ENCODE measurements at regions not wholly inside any gene's neighbourhood (a gene's known extent, or its start where the extent isn't known, plus 50 kb on each side); places are given as distances from the start of the nearest gene placed in this dataset.
"Not testable (repeated sequence)": the region's sequence is repeated elsewhere in the genome, so short reads cannot be mapped to it uniquely, and the experiment has no call there.

DNA sequence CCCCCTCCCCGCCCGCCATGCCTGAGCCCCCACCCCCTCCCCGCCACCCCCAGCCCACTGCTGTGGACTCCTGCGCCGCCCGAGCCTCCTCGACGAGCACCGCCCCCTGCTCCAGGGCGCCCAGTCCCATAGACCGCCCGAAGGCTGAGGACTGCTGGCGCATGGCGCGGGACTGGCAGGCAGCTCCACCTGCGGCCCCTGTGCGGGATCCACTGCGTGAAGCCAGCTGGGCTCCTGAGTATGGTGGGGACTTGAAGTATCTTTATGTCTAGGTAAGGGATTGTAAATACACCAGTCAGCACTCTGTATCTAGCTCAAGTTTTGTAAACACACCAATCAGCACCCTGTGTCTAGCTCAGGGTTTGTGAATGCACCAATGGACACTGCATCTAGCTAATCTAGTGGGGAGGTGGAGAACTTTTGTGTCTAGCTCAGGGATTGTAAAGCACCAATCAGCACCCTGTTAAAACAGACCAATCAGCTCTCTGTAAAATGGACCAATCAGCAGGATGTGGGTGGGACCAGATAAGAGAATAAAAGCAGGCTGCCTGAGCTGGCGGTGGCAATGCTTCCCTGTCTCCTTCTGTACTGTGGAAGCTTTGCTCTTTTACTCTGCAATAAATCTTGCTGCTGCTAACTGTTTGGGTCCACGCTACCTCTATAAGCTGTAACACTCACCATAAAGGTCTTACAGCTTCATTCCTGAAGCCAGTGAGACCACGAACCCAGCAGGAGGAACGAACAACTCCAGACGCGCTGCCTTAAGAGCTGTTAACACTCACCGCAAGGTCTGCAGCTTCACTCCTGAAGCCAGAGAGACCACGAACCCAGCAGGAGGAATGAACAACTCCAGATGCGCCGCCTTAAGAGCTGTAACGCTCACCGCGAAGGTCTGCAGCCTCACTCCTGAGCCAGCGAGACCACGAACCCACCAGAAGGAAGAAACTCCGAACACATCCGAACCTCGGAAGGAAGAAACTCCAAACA, 66.6 kb upstream of the SLC8A3 start:
- TF ChIP-seq CTCF (IDR thresholded peaks at IDR 0.05; ENCODE audit: low read depth, low read length); EZH2phosphoT487 (IDR thresholded peaks at IDR 0.05; ENCODE audit: low read depth): not testable (repeated sequence)
